ENCODE measurements at regions not wholly inside any gene's neighbourhood (a gene's known extent, or its start where the extent isn't known, plus 50 kb on each side); places are given as distances from the start of the nearest gene placed in this dataset.
"Not testable (repeated sequence)": the region's sequence is repeated elsewhere in the genome, so short reads cannot be mapped to it uniquely, and the experiment has no call there.

DNA sequence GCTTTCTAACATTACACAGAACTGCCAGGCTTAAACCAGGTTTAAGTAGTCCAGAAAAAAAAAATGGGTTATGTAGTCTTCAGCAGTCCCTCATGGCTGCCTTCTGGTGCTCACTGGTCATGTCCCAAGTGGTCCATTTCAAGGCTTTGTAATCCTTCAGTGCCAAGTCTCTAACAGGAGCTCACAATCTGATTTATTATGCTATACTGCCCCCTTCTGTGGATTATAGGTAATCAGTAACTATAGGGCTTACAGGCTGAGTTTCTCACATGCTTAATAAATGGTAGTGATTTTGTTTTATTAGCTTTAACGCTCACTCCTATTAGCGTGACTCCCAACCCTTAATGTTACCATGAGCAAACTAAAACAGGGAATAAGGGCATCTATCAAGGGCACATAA lies 92.5 kb upstream of the EDA2R start:
- Histone ChIP-seq H3K36me3 (no peaks in the 10 kb centered on the region), H3K9me3 (no peaks in the 10 kb centered on the region), H3K4me3 (no peak overlapping the region), H3K27me3 (no peaks in the 10 kb centered on the region), H3K4me1 (no peaks in the 10 kb centered on the region), H3K27ac (no peak overlapping the region)
- TF ChIP-seq POLR2A (IDR thresholded peaks at IDR 0.05): no peak
- TF ChIP-seq, protein P1, sequence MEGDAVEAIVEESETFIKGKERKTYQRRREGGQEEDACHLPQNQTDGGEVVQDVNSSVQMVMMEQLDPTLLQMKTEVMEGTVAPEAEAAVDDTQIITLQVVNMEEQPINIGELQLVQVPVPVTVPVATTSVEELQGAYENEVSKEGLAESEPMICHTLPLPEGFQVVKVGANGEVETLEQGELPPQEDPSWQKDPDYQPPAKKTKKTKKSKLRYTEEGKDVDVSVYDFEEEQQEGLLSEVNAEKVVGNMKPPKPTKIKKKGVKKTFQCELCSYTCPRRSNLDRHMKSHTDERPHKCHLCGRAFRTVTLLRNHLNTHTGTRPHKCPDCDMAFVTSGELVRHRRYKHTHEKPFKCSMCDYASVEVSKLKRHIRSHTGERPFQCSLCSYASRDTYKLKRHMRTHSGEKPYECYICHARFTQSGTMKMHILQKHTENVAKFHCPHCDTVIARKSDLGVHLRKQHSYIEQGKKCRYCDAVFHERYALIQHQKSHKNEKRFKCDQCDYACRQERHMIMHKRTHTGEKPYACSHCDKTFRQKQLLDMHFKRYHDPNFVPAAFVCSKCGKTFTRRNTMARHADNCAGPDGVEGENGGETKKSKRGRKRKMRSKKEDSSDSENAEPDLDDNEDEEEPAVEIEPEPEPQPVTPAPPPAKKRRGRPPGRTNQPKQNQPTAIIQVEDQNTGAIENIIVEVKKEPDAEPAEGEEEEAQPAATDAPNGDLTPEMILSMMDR (IDR thresholded peaks at IDR 0.05): peak in 1 of 3 experiments; percentile 18
- DNase-seq (ENCODE audit: extremely low spot score in 2 of 2): no peak
- intact Hi-C loops (cut with DNase I): no loop called here

DNA sequence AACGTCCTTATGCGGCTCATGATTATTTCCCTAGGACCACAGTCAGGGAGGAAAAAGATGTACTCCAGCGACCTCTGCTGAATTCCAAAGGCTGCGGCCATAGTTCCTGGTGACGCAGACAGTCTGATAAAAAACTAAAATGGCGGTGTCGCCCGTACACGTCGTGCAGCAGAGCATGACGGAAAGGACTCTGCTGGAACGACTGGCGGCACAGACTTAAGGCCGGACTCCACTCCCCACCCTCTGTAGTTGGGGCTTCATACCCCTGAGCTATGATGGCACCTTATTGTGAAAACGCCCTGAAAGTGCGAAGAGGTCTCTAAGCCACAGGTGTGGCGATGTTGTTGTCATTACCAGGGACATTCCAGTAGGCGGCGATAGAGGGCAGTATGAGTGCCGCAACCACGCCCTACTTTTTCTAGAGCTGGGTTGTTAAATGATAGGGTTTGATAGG lies 90.0 kb upstream of the EDA2R start:
- no peak for DNase-seq (ENCODE audit: extremely low spot score in 2 of 2)
- TF ChIP-seq, protein P1 (IDR thresholded peaks at IDR 0.05): peak in 2 of 3 experiments; percentile 50 to 64
- peak in 1 of 2 donors; percentile 32 for TF ChIP-seq POLR2AphosphoS5 (IDR thresholded peaks at IDR 0.05; ENCODE audit: insufficient read depth in 1 of 2, low read depth in 1 of 2)
- no peak for TF ChIP-seq POLR2A (IDR thresholded peaks at IDR 0.05)
- H3K4me3 ChIP-seq: peak overlapping the region; percentile 34 to 38
- no peak overlapping the region for H3K27ac ChIP-seq
- no peaks in the 10 kb centered on the region for H3K36me3 ChIP-seq
- H3K27me3 ChIP-seq: no peaks in the 10 kb centered on the region
- intact Hi-C loops (cut with DNase I): no loop called here
- H3K4me1 ChIP-seq: no peaks in the 10 kb centered on the region
- H3K9me3 ChIP-seq: no peaks in the 10 kb centered on the region

GRCh38 chrX:66717926-66718325 lies 79.0 kb upstream of the EDA2R start:
- intact Hi-C loops (cut with DNase I): no loop called here
- Histone ChIP-seq H3K4me3 (no peak overlapping the region), H3K4me1 (no peaks in the 10 kb centered on the region), H3K9me3 (no peaks in the 10 kb centered on the region), H3K27me3 (no peaks in the 10 kb centered on the region), H3K36me3 (no peaks in the 10 kb centered on the region), H3K27ac (no peak overlapping the region)
- TF ChIP-seq POLR2AphosphoS5 (IDR thresholded peaks at IDR 0.05; ENCODE audit: insufficient read depth in 1 of 2, low read depth in 1 of 2): no peak
- no peak for TF ChIP-seq POLR2A (IDR thresholded peaks at IDR 0.05)
- no peak for DNase-seq (ENCODE audit: extremely low spot score in 2 of 2)

- no peak for TF ChIP-seq POLR2AphosphoS5 (IDR thresholded peaks at IDR 0.05; ENCODE audit: insufficient read depth in 1 of 2, low read depth in 1 of 2)
- no peak for TF ChIP-seq POLR2A (IDR thresholded peaks at IDR 0.05)
- TF ChIP-seq, protein P1 (IDR thresholded peaks at IDR 0.05): no peak
- Histone ChIP-seq H3K27me3 (no peaks in the 10 kb centered on the region), H3K4me3 (no peak overlapping the region), H3K27ac (no peak overlapping the region), H3K4me1 (no peaks in the 10 kb centered on the region), H3K9me3 (no peaks in the 10 kb centered on the region), H3K36me3 (no peaks in the 10 kb centered on the region)
- intact Hi-C loops (cut with DNase I): no loop called here
- DNase-seq (ENCODE audit: extremely low spot score in 2 of 2): no peak
Observed at GRCh38 chrX:66698273-66699204, 59.7 kb upstream of the EDA2R start.

DNA sequence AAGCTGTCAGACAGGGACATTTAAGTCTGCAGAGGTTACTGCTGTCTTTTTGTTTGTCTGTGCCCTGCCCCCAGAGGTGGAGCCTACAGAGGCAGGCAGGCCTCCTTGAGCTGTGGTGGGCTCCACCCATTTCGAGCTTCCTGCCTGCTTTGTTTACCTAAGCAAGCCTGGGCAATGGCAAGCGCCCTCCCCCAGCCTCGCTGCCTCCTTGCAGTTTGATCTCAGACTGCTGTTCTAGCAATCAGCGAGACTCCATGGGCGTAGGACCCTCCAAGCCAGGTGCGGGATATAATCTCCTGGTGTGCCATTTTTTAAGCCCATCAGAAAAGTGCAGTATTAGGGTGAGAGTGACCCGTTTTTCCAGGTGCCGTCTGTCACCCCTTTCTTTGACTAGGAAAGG lies 53.6 kb upstream of the EDA2R start:
- H3K27me3 ChIP-seq; H3K36me3 ChIP-seq; H3K4me3 ChIP-seq; H3K9me3 ChIP-seq; H3K27ac ChIP-seq; DNase-seq (ENCODE audit: extremely low spot score in 2 of 2); intact Hi-C loops (cut with DNase I); H3K4me1 ChIP-seq: not testable (repeated sequence)
